ENCODE measurements at regions not wholly inside any gene's neighbourhood (a gene's known extent, or its start where the extent isn't known, plus 50 kb on each side); places are given as distances from the start of the nearest gene placed in this dataset.

DNA sequence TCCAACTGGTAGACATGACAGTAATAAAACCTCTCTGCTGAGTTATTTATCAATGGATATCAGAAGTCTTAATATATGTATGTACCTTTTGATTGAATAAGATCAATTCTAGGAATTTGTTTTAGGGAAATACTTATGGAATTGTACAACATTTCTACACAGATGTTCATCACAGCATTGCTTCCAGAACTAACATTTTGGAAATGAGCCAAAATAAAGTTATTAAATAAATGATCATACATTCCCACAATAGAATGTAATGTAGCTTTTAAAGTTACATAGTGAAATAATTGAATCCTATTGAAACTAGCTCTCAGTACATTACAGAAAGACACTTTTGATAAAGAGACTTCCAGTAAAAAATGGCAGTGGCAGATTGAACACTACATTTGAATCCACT is 481.6 kb upstream of the LRRN3 start:
- DNase-seq = no peak

DNA sequence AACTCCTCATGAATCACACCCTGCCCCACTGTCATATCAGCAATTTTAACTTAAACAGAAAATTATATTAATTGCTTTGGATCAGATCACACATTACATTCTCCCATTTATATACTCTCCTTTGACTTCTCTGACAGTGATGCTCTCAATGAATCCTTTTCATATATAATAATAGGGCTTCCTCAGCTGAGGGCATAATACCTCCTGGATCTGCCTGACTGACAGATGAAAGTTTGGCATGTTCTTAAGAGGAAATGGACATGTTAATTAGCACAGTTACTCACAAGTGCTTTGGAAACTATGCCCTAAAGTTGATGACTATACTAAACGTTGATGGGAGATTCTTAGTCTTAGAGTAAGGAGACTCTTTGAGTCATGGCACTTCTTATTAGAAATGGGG is 478.2 kb upstream of the LRRN3 start:
- DNase-seq = no peak

Data from DMS153 (cell line).